SH-SY5Y (cell line): ENCODE measurements at regions not wholly inside any gene's neighbourhood (a gene's known extent, or its start where the extent isn't known, plus 50 kb on each side); places are given as distances from the start of the nearest gene placed in this dataset.

ENCODE experiments used
- GATA2 ChIP-seq: IDR thresholded peaks from 2 replicates; pipeline ENCODE4 v1.6.1; 2011; ENCODE audit warnings: mild to moderate bottlenecking, low read depth, low read length
- GATA3 ChIP-seq: IDR thresholded peaks from 2 replicates; pipeline ENCODE4 v1.6.1; 2011; ENCODE audit warnings: low read depth, mild to moderate bottlenecking, low read length, moderate library complexity

GRCh38 chr14:82565825-82566224 is 1032.2 kb upstream of the SEL1L start:
- TF ChIP-seq GATA3 (no peak), GATA2 (no peak)

DNA sequence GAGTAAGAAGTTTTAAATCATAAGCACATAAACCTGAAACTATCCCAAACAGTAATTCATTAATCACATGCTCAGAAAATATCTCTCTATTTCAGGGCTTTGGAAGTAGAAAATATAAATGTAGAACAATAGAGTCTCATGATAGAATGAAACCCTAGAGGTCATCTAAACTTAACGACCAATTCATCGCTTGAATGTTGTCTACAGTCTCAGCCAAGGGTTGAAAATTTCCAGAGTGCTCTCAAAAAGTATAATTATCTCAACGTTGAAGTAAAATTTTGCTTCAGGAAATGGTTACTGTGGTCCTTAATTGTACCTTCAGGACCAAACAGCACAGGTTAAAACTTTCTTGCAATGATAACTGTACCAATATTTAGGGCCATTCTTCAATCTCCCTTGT is 1053.6 kb upstream of the SEL1L start:
- TF ChIP-seq GATA3 (no peak), GATA2 (no peak)

- TF ChIP-seq GATA2, result no peak
- TF ChIP-seq GATA3, result no peak
These were observed 1061.8 kb upstream of the SEL1L start for GRCh38 chr14:82595466-82595865.

GRCh38 chr14:82602794-82603193 is 1069.1 kb upstream of the SEL1L start:
- no peak for TF ChIP-seq GATA2
- no peak for TF ChIP-seq GATA3

DNA sequence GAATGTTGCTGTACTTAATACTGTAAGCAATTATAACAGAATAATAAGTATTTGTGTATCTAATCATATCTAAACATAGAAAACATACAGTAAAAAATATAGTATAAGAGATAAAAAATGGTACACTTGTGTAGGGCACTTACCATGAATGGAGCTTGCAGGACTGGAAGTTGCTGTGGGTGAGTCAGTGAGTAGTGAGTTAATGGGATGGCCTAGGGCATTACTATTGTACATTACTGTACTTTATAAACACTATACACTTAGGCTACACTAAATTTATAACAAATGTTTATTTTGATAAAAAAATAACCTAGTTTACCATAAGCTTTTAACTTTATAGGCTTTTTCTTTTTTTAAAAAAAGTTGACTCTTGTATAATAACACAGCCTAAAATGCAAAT is 1071.2 kb upstream of the SEL1L start:
- TF ChIP-seq GATA3 (no peak), GATA2 (no peak)

- TF ChIP-seq GATA2 (no peak), GATA3 (no peak)
These were observed 1088.3 kb upstream of the SEL1L start for GRCh38 chr14:82621881-82622450.

GRCh38 chr14:82626156-82627066 is 1092.8 kb upstream of the SEL1L start:
- TF ChIP-seq GATA3, result no peak
- no peak for TF ChIP-seq GATA2

- no peak for TF ChIP-seq GATA2
- TF ChIP-seq GATA3, result no peak
These were observed 1102.3 kb upstream of the SEL1L start for GRCh38 chr14:82635915-82636314.

GRCh38 chr14:82636426-82636825 is 1102.8 kb upstream of the SEL1L start:
- no peak for TF ChIP-seq GATA2

DNA sequence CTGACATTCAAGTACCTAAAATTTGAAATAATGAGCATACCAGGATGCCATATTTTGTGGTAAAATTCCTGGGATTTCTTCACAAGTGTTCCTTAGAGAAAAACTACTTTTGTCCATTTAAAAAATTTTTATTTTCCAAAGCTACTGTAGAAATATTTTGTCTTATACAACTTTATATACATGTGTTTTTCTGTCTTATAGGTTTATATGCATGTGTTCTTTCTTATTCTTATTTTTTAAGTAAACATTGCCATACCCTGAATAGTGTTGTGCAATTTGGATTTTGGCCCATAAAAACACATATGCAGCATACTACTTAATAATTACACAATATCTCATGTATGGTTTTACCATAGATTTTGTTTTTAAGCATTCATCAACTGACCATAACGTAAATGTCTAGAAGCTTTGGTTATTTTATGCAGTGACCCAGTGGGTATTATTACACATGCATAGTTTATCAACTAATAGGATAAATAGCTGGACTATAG is 1107.4 kb upstream of the SEL1L start:
- TF ChIP-seq GATA2, result no peak
- TF ChIP-seq GATA3, result no peak

GRCh38 chr14:82642425-82642824 is 1108.8 kb upstream of the SEL1L start:
- no peak for TF ChIP-seq GATA2
- TF ChIP-seq GATA3, result no peak

- TF ChIP-seq GATA3 (no peak), GATA2 (no peak)
These were observed 1113.6 kb upstream of the SEL1L start for GRCh38 chr14:82647088-82647810.

DNA sequence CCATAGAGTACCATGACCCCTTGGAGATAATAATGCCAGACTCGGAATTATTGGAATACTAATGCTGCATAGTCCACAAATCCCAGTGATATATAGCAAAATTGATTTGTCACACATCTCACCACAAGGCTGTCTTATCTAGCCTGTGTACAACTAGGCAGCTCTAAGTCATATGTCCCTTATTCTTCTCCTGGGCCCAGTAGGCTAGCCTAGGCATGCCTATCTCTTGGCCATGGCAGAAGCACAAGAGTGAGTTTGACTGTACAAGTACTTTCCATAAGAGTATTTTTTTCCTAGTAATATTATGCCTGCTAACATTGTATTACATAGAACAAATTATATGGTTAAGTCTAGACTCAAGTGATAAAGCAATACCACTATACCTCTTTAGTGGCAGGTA is 1122.1 kb upstream of the SEL1L start:
- TF ChIP-seq GATA3 (no peak), GATA2 (no peak)

- TF ChIP-seq GATA2 (no peak), GATA3 (no peak)
These were observed 1123.6 kb upstream of the SEL1L start for GRCh38 chr14:82657186-82657675.

DNA sequence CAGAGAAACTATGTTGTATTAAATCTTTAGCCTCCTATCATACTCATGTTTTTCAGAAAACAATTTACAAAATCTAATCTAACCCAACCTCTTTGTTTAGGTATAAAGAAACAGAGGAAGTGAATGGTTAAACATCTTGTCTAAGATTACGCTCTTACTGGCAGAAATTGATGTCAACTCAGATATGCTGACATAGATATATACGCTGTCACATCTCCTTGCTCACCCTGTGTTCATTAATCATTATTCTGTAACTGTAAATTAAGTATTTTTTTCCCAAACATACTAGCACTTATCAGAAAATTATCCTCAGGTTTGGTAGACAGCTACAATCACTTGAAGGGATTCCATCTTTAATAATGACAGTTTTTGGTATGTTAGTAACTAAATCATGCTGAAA is 1127.6 kb upstream of the SEL1L start:
- TF ChIP-seq GATA3 (no peak), GATA2 (no peak)
